ENCODE measurements at regions not wholly inside any gene's neighbourhood (a gene's known extent, or its start where the extent isn't known, plus 50 kb on each side); places are given as distances from the start of the nearest gene placed in this dataset.

DNA sequence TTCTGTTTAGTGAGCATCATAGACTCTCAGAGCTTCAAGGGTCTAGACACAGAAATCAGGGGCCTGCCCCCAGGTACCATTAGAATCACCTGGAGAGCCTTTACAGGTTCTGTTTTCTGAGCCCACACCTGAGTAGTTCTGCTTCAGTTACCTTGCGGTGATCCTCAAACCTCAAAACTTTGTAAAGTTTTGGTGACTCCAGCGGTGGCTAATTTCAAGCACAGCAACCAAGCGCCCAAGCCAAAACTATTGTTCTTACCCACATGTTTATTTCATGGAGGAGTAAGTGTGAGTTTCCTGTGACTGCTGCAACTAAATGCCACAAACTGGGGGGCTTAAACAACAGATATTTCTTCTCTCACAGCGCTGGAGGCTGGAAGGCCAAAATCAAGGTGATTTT is 108.9 kb downstream of the FOXD1 start:
- Mint-ChIP-seq H3K36me3 (ENCODE audit: low read depth) (no peaks in the 10 kb centered on the region), H3K27me3 (peaks cover 22% of the 10 kb centered on the region), H3K27ac (no peak overlapping the region), H3K4me3 (no peak overlapping the region), H3K4me1 (no peaks in the 10 kb centered on the region), H3K9me3 (no peaks in the 10 kb centered on the region)
- no peak for DNase-seq
- POLR2A ChIA-PET: no interaction called here
- TF ChIP-seq CTCF (IDR thresholded peaks at IDR 0.05): no peak
- ATAC-seq (ENCODE audit: low read depth): no peak
- intact Hi-C loops (cut with micrococcal nuclease): no loop called here
- CTCF ChIA-PET: no interaction called here

GRCh38 chr5:73339051-73339575 is 109.5 kb downstream of the FOXD1 start:
- no peak for ATAC-seq (ENCODE audit: low read depth)
- intact Hi-C loops (cut with micrococcal nuclease): no loop called here
- Mint-ChIP-seq H3K4me3 (no peak overlapping the region), H3K4me1 (no peaks in the 10 kb centered on the region), H3K36me3 (ENCODE audit: low read depth) (no peaks in the 10 kb centered on the region), H3K27me3 (peaks cover 22% of the 10 kb centered on the region), H3K9me3 (no peaks in the 10 kb centered on the region), H3K27ac (no peak overlapping the region)
- TF ChIP-seq CTCF (IDR thresholded peaks at IDR 0.05): no peak
- ChIA-PET CTCF (no interaction called here), POLR2A (no interaction called here)
- no peak for DNase-seq

GRCh38 chr5:73338256-73339050 is 110.1 kb downstream of the FOXD1 start:
- Mint-ChIP-seq H3K9me3 (no peaks in the 10 kb centered on the region), H3K4me3 (no peak overlapping the region), H3K4me1 (no peaks in the 10 kb centered on the region), H3K27ac (no peak overlapping the region), H3K27me3 (peaks cover 20% of the 10 kb centered on the region), H3K36me3 (ENCODE audit: low read depth) (no peaks in the 10 kb centered on the region)
- no peak for TF ChIP-seq CTCF (IDR thresholded peaks at IDR 0.05)
- POLR2A ChIA-PET: no interaction called here
- intact Hi-C loops (cut with micrococcal nuclease): no loop called here
- CTCF ChIA-PET: no interaction called here
- ATAC-seq (ENCODE audit: low read depth) (no peak), DNase-seq (no peak)

DNA sequence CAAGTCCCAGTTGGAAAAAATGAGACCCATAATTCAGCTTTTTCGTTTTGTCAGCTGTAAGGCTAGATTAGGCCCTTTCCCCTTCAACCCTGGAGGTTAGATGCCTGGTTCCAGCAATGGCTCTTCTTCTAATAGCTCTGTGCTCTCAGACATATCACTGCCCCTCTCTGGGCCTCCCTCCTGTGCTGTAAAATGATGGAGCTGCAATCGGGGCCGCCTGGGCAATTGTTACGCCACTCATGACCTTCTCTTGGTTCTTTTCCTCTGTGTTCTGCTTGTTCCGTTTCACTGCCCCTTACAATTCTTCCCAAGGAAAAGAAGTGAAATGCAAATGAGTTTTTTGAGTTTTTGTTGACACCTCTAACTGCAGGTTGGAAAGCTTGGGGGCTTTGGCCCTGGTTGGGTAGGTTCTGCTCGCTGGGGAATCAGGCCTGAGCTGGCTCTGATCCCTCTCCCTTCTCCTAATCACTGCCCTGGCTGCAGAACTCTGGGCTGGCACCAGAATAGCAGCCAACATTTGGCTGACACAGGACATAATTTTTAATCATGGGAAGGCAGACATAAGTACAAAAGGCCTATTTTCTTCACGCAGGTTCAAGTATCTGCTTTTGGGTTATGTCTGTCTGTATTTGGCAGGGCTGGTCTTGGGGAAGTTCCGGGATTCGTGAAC is 110.9 kb downstream of the FOXD1 start:
- TF ChIP-seq CTCF (IDR thresholded peaks at IDR 0.05): no peak
- ATAC-seq (ENCODE audit: low read depth): no peak
- no peak overlapping the region for H3K27ac Mint-ChIP-seq
- POLR2A ChIA-PET: no interaction called here
- H3K27me3 Mint-ChIP-seq: peaks cover 20% of the 10 kb centered on the region
- DNase-seq: no peak
- H3K9me3 Mint-ChIP-seq: no peaks in the 10 kb centered on the region
- H3K36me3 Mint-ChIP-seq (ENCODE audit: low read depth): no peaks in the 10 kb centered on the region
- CTCF ChIA-PET: no interaction called here
- intact Hi-C loops (cut with micrococcal nuclease): no loop called here
- no peak overlapping the region for H3K4me3 Mint-ChIP-seq
- no peaks in the 10 kb centered on the region for H3K4me1 Mint-ChIP-seq

GRCh38 chr5:73336366-73336765 is 112.2 kb downstream of the FOXD1 start:
- no peak overlapping the region for H3K4me3 Mint-ChIP-seq
- no peak for DNase-seq
- no peak overlapping the region for H3K27ac Mint-ChIP-seq
- H3K36me3 Mint-ChIP-seq (ENCODE audit: low read depth): no peaks in the 10 kb centered on the region
- no peak for TF ChIP-seq CTCF (IDR thresholded peaks at IDR 0.05)
- ATAC-seq (ENCODE audit: low read depth): no peak
- peaks cover 20% of the 10 kb centered on the region for H3K27me3 Mint-ChIP-seq
- ChIA-PET CTCF (no interaction called here), POLR2A (no interaction called here)
- intact Hi-C loops (cut with micrococcal nuclease): no loop called here
- H3K9me3 Mint-ChIP-seq: peaks cover 6% of the 10 kb centered on the region
- no peaks in the 10 kb centered on the region for H3K4me1 Mint-ChIP-seq

Data from activated B cell treated with CpG ODN at 0.5 μM for 24 hours (primary cell).